ENCODE measurements at regions not wholly inside any gene's neighbourhood (a gene's known extent, or its start where the extent isn't known, plus 50 kb on each side); places are given as distances from the start of the nearest gene placed in this dataset.

DNA sequence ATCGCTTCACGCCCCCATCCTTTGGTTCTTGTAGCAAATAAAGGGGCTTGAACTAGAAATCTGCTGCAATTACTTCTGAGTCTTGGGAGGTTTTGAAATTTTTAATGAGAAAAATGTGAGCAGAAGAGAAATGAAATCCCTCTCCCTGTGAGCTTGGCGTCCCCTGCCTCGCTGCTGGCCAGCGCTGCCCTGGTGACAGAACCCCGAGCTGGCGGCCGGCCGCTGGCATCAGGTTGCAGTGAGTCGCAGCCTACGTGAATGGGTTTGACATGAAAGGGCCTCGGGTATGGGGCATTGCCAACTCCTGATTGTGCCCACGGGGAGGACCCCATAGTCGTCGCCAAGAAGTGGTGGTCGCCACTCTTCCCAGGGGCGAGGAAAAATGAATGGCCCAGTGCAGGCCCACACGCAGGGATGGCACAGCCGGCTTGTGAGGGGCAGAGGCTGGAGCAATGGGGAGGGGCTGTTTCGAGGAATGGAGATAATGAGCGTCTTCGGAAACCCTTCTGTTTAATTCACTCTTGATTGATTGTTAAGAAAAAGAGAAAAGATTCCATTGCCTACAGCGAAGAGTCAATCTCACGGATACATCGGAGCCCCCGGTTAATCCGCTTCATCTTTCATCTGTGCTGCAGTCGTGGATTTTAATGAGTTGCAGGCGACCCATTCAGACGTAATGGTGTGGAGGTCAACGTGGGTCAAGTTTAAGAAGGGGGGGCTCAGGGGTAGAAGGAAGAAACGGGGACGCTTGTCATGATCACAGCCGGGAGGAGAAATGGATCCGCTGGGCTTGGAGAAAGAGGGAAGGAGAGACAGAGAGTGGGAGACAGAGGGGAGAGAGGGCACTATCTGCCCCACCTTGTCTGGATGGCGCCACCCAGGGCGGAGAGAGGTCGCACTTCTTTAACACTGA lies 380.1 kb downstream of the THBS2 start:
- H3K27me3 Mint-ChIP-seq (ENCODE audit: insufficient read depth): peaks cover 31% of the 10 kb centered on the region
- H3K27ac Mint-ChIP-seq: no peak overlapping the region
- no peaks in the 10 kb centered on the region for H3K36me3 Mint-ChIP-seq (ENCODE audit: low read depth)
- no peak for DNase-seq
- peaks cover 4% of the 10 kb centered on the region; the same call in 1 of the 2 replicates for H3K9me3 Mint-ChIP-seq
- no peak for TF ChIP-seq CTCF (IDR thresholded peaks at IDR 0.05)
- H3K4me1 Mint-ChIP-seq (ENCODE audit: low read depth): no peaks in the 10 kb centered on the region
- no peak overlapping the region for H3K4me3 Mint-ChIP-seq

DNA sequence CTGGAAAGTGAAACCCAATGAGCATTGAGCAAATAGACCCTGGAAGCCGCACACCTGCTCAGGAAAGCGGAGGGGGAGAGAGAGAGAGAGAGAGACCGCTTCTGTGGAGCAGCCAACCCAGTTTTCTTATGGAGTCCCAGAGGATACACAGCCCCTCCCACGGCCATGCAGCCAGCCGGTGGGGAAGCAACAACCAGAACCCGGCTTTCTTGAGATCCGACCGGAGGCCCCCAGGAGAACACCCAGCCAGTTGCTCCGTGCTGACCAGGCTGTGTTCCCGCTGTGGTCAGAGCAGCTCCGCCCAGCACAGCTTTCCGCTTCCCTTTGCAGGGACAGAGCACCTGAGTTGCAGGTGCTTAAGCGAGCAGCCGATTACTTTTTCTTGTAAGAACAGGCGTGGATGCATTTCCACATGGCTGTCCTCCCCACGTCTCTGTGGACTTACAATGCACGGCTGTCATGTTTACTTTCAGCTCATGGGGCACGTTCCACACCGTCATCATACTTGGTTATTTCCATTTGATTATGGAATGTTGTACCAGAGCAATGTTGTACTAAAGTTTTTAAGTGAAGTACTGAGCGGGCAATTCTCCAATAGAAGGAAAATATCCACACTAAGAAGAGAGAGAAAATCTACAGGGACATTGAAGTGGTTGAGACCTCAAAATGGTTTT lies 381.9 kb downstream of the THBS2 start:
- Mint-ChIP-seq H3K27me3 (ENCODE audit: insufficient read depth) (peaks cover 26% of the 10 kb centered on the region), H3K36me3 (ENCODE audit: low read depth) (no peaks in the 10 kb centered on the region), H3K4me3 (no peak overlapping the region), H3K27ac (no peak overlapping the region), H3K4me1 (ENCODE audit: low read depth) (no peaks in the 10 kb centered on the region), H3K9me3 (peaks cover 4% of the 10 kb centered on the region; the same call in 1 of the 2 replicates)
- no peak for TF ChIP-seq CTCF (IDR thresholded peaks at IDR 0.05)
- no peak for DNase-seq

DNA sequence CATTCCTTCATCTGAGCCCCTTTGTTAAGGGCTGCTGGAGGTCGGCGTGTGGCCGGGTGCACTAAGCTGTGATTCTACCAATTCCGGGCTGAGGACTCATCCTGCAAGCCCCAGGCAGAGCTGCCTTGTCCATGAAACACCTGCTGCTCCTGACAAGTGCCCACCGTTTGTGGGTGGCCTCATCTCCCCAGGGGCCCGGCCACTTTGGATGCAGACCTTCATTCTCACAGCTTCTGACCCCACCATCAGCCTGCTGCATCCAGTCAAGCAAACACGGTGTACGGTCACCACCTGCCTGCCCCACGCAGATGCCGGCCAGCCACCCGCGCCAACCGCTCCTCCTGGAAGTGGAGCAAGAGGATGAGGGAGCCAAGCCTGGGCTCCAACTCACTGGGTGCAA lies 382.7 kb downstream of the THBS2 start:
- peaks cover 26% of the 10 kb centered on the region for H3K27me3 Mint-ChIP-seq (ENCODE audit: insufficient read depth)
- no peaks in the 10 kb centered on the region for H3K36me3 Mint-ChIP-seq (ENCODE audit: low read depth)
- H3K4me3 Mint-ChIP-seq: no peak overlapping the region
- no peak for TF ChIP-seq CTCF (IDR thresholded peaks at IDR 0.05)
- no peaks in the 10 kb centered on the region for H3K4me1 Mint-ChIP-seq (ENCODE audit: low read depth)
- DNase-seq: no peak
- peaks cover 4% of the 10 kb centered on the region; the same call in 1 of the 2 replicates for H3K9me3 Mint-ChIP-seq
- no peak overlapping the region for H3K27ac Mint-ChIP-seq

DNA sequence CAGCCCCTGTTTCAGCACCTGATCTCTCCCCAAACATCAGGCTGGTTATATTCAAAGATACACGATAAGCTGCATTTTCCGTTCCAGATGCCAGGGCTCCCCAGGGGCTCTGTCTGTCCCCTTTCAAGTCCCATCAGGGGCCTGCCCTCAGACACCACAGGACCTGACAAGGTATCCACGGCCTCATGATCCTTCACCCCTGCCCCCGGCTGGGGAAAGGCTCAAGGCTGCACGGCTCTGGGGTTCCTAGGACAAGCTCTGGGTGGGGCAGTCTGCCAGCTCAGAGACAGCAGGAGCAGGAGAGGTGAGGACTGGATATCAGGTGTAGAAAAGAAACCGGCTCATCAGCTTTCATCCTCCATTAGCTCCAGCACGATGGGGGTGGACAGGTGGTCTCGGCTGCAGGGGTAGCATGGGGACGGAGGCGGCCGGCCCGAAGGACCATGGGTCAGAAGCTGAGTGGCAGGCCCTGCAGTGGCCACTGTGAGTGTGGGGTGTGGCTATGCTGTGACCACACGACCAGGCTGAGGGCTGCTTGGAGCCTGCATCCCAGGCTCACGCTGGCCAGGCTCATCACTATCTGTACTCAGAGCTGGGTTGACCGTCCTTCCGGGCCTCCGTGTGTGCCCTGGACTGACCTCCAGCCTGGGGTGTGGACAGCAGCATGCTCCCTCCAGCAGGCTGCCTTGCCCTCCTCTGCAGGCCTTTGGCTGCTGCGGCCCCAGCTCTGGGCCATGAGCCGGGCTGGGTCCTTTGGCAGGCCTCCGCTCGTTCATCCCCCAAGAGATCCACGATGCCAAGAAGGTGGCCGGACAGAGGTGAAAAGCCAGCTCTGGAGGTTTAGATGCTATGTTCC lies 386.2 kb downstream of the THBS2 start:
- H3K27me3 Mint-ChIP-seq (ENCODE audit: insufficient read depth): peaks cover 13% of the 10 kb centered on the region
- H3K27ac Mint-ChIP-seq: no peak overlapping the region
- DNase-seq: no peak

More for the DNA sequence above, 386.2 kb downstream of the THBS2 start:
- no peaks in the 10 kb centered on the region for H3K4me1 Mint-ChIP-seq (ENCODE audit: low read depth)
- TF ChIP-seq CTCF (IDR thresholded peaks at IDR 0.05): no peak
- H3K9me3 Mint-ChIP-seq: no peaks in the 10 kb centered on the region
- H3K4me3 Mint-ChIP-seq: no peak overlapping the region
- no peaks in the 10 kb centered on the region for H3K36me3 Mint-ChIP-seq (ENCODE audit: low read depth)

Data from HFFc6 (cell line).